22Rv1 (cell line): ENCODE measurements at regions not wholly inside any gene's neighbourhood (a gene's known extent, or its start where the extent isn't known, plus 50 kb on each side); places are given as distances from the start of the nearest gene placed in this dataset.

Experiments
- H3K27ac ChIP-seq: fragments of 450-650 bp; 2 replicates; pipeline ENCODE4 v1.5.1; 2017
- ZFX ChIP-seq: fragments of 450-650 bp; IDR thresholded peaks from 2 replicates; pipeline ENCODE4 v1.6.1; 2017; ENCODE audit warnings: antibody characterized with exemption, borderline replicate concordance
- TF ChIP-seq, protein P1 (sequence below): fragments of 450-650 bp; IDR thresholded peaks from 2 replicates; pipeline ENCODE4 v1.5.1; 2017; ENCODE audit warnings: mild to moderate bottlenecking

- H3K27ac ChIP-seq, result peak overlapping the region; percentile 70
- TF ChIP-seq, protein P1, sequence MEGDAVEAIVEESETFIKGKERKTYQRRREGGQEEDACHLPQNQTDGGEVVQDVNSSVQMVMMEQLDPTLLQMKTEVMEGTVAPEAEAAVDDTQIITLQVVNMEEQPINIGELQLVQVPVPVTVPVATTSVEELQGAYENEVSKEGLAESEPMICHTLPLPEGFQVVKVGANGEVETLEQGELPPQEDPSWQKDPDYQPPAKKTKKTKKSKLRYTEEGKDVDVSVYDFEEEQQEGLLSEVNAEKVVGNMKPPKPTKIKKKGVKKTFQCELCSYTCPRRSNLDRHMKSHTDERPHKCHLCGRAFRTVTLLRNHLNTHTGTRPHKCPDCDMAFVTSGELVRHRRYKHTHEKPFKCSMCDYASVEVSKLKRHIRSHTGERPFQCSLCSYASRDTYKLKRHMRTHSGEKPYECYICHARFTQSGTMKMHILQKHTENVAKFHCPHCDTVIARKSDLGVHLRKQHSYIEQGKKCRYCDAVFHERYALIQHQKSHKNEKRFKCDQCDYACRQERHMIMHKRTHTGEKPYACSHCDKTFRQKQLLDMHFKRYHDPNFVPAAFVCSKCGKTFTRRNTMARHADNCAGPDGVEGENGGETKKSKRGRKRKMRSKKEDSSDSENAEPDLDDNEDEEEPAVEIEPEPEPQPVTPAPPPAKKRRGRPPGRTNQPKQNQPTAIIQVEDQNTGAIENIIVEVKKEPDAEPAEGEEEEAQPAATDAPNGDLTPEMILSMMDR, result no peak
- no peak for TF ChIP-seq ZFX
Observed at GRCh38 chr7:17558135-17558534, 259.7 kb downstream of the AHR start.

DNA sequence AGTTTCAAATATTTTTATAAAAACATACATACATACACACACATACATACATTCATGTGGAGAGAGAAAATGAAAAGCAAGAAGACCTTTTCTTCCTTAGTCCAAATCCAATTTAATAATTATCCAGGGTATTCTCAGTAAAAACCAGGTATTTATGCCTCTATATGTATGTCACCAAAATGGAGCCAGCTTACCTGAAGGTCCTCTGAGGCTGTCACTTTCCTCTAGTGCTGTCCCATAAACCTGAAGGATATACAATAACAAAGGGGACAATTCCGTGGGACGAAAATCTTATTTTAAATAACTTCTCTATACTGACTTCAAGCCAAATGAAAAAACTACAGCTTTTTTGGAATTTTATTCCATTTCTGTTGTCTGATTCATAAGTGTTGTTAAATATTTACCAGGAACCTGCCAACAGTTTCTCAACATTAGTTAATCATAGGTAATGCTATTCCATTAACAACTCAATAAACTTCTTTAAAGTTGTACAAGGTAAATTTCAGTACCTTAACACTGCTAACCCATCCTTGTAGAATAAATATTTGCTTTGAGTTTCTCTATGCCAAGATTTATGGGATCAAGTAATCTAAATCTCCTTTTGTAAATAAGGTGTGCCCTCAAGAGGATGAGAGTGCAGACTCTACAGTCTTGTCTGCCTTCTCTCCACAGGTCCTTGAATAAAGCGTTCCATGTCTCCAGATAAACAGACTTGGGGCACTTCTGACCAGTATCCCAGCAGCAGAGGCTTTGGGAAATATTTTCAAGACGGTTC lies 260.3 kb downstream of the AHR start:
- no peak for TF ChIP-seq ZFX
- TF ChIP-seq, protein P1, result 0 out of 2 replicates have a peak, but pooled peaks have one; percentile 5
- H3K27ac ChIP-seq, result peak overlapping the region; percentile 70

- no peak for TF ChIP-seq ZFX
- TF ChIP-seq, protein P1, result no peak
- peak overlapping the region; percentile 70 for H3K27ac ChIP-seq
Observed at GRCh38 chr7:17559388-17559787, 260.9 kb downstream of the AHR start.

- H3K27ac ChIP-seq, result no peak overlapping the region
- TF ChIP-seq, protein P1, result no peak
Observed at GRCh38 chr7:17560516-17560915, 262.1 kb downstream of the AHR start.

DNA sequence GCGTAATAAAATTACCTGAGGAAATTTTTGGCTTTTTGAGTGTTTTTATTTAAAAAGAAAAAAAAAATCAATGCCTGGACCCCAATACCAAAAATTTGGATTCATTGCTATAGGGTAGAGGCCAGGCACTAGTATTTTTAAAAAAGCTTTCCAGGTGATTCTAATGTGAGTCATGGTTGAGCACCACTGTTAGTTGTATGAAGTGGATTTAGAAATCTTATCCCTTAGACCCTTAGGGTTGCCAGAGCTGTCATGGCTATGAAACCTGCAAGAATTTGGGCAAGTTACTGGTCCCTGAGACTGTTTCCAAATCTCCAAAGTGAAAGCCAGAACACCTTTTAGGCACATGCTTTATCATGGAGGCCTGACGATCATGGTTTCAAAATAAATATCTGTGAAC lies 262.5 kb downstream of the AHR start:
- H3K27ac ChIP-seq, result no peak overlapping the region
- TF ChIP-seq ZFX, result no peak
- TF ChIP-seq, protein P1, result no peak

GRCh38 chr7:17564678-17565212 lies 266.3 kb downstream of the AHR start:
- no peak overlapping the region for H3K27ac ChIP-seq
- TF ChIP-seq ZFX, result no peak
- TF ChIP-seq, protein P1, result no peak

GRCh38 chr7:17580141-17580540 lies 281.7 kb downstream of the AHR start:
- no peak overlapping the region for H3K27ac ChIP-seq
- TF ChIP-seq, protein P1, result no peak
- no peak for TF ChIP-seq ZFX
